CD4-positive, alpha-beta T cell treated with Interleukin-12 subunit alpha and Interleukin-12 subunit beta, for 1 hour (primary cell): ENCODE measurements at regions not wholly inside any gene's neighbourhood (a gene's known extent, or its start where the extent isn't known, plus 50 kb on each side); places are given as distances from the start of the nearest gene placed in this dataset.
"Not testable (repeated sequence)": the region's sequence is repeated elsewhere in the genome, so short reads cannot be mapped to it uniquely, and the experiment has no call there.

Source experiments
- DNase-seq: peaks from one replicate; pipeline ENCODE4 v3.0.0-alpha.2; 2020

- DNase-seq: no peak
Measured at GRCh38 chr1:90396917-90397316, 320.2 kb downstream of the BARHL2 start.

GRCh38 chr1:90394247-90394646, 322.9 kb downstream of the BARHL2 start:
- no peak for DNase-seq

- DNase-seq: no peak
Measured at GRCh38 chr1:90393025-90393424, 324.1 kb downstream of the BARHL2 start.

GRCh38 chr1:90391126-90391525, 326.0 kb downstream of the BARHL2 start:
- DNase-seq: no peak

- no peak for DNase-seq
Measured at GRCh38 chr1:90387805-90388204, 329.3 kb downstream of the BARHL2 start.

- no peak for DNase-seq
Measured at GRCh38 chr1:90386899-90387720, 330.0 kb downstream of the BARHL2 start.

GRCh38 chr1:90384193-90384592, 332.9 kb downstream of the BARHL2 start:
- no peak for DNase-seq

- DNase-seq: no peak
Measured at GRCh38 chr1:90382161-90382560, 334.9 kb downstream of the BARHL2 start.

GRCh38 chr1:90381598-90381997, 335.5 kb downstream of the BARHL2 start:
- DNase-seq: no peak

GRCh38 chr1:90371448-90371813, 345.7 kb downstream of the BARHL2 start:
- DNase-seq: no peak

GRCh38 chr1:90370686-90371447, 346.2 kb downstream of the BARHL2 start:
- no peak for DNase-seq

GRCh38 chr1:90362163-90362562, 354.9 kb downstream of the BARHL2 start:
- no peak for DNase-seq

GRCh38 chr1:90361026-90361425, 356.1 kb downstream of the BARHL2 start:
- no peak for DNase-seq

- no peak for DNase-seq
Measured at GRCh38 chr1:90359994-90360393, 357.1 kb downstream of the BARHL2 start.

GRCh38 chr1:90358448-90358847, 358.7 kb downstream of the BARHL2 start:
- no peak for DNase-seq

GRCh38 chr1:90357995-90358394, 359.1 kb downstream of the BARHL2 start:
- DNase-seq: no peak

GRCh38 chr1:90356991-90357390, 360.1 kb downstream of the BARHL2 start:
- DNase-seq: no peak

GRCh38 chr1:90356101-90356500, 361.0 kb downstream of the BARHL2 start:
- no peak for DNase-seq

GRCh38 chr1:90354704-90355103, 359.8 kb downstream of the ZNF326 start:
- no peak for DNase-seq

- no peak for DNase-seq
Measured at GRCh38 chr1:90351019-90351418, 356.1 kb downstream of the ZNF326 start.

- DNase-seq: no peak
Measured at GRCh38 chr1:90349510-90349909, 354.6 kb downstream of the ZNF326 start.

GRCh38 chr1:90348934-90349333, 354.0 kb downstream of the ZNF326 start:
- DNase-seq: no peak

GRCh38 chr1:90348459-90348858, 353.5 kb downstream of the ZNF326 start:
- DNase-seq: not testable (repeated sequence)

- no peak for DNase-seq
Measured at GRCh38 chr1:90347366-90347765, 352.5 kb downstream of the ZNF326 start.
